LNCAP (cell line): ENCODE measurements at regions not wholly inside any gene's neighbourhood (a gene's known extent, or its start where the extent isn't known, plus 50 kb on each side); places are given as distances from the start of the nearest gene placed in this dataset.
A peak's percentile ranks its signal among the peaks of the same experiment; 100 is the strongest.

ENCODE experiments used
- CTCF ChIP-seq: fragments of 450-650 bp; IDR thresholded peaks from 2 replicates; pipeline ENCODE4 v1.5.1; 2017; ENCODE audit warnings: mild to moderate bottlenecking

GRCh38 chr3:61381745-61382392, 130.6 kb upstream of the FHIT start:
- peak; percentile 96 for TF ChIP-seq CTCF

GRCh38 chr3:61387817-61388216, 136.6 kb upstream of the FHIT start:
- TF ChIP-seq CTCF = no peak

GRCh38 chr3:61401359-61401758, 150.1 kb upstream of the FHIT start:
- TF ChIP-seq CTCF = no peak

- no peak for TF ChIP-seq CTCF
Measured at GRCh38 chr3:61407397-61407796, 154.0 kb upstream of the PTPRG start.

GRCh38 chr3:61409638-61410037, 151.7 kb upstream of the PTPRG start:
- no peak for TF ChIP-seq CTCF

- no peak for TF ChIP-seq CTCF
Measured at GRCh38 chr3:61411009-61411662, 150.2 kb upstream of the PTPRG start.

GRCh38 chr3:61414456-61414855, 146.9 kb upstream of the PTPRG start:
- TF ChIP-seq CTCF = no peak
